ENCODE measurements at regions not wholly inside any gene's neighbourhood (a gene's known extent, or its start where the extent isn't known, plus 50 kb on each side); places are given as distances from the start of the nearest gene placed in this dataset.

- DNase-seq (ENCODE audit: low spot score) = no peak
Measured at GRCh38 chr6:41471064-41471895, 74.9 kb upstream of the FOXP4 start.

GRCh38 chr6:41474213-41474933 is 71.8 kb upstream of the FOXP4 start:
- DNase-seq (ENCODE audit: low spot score) = no peak

GRCh38 chr6:41475164-41475563 is 71.0 kb upstream of the FOXP4 start:
- no peak for DNase-seq (ENCODE audit: low spot score)

GRCh38 chr6:41475737-41476357 is 70.3 kb upstream of the FOXP4 start:
- no peak for DNase-seq (ENCODE audit: low spot score)

GRCh38 chr6:41476401-41476800 is 69.8 kb upstream of the FOXP4 start:
- no peak for DNase-seq (ENCODE audit: low spot score)

DNA sequence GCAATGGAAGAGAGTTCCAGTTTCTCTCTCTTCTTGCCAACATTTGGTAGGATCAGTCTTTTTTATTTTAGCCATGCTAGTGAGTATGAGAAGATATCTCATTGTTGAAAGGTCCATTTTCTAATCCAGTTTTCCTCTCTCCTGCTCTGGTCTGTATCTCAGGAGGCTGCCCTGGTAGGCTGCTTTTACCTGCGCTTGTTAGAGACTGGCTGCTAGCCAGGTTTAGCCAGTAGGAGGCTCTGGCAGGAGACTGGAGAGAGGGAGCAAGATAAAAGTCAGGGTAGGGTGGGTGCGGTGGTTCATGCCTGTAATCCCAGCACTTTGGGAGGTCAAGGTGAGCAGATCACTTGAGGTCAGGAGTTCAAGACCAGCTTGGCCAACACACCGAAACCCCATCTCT is 68.6 kb upstream of the FOXP4 start:
- DNase-seq (ENCODE audit: low spot score) = no peak

DNA sequence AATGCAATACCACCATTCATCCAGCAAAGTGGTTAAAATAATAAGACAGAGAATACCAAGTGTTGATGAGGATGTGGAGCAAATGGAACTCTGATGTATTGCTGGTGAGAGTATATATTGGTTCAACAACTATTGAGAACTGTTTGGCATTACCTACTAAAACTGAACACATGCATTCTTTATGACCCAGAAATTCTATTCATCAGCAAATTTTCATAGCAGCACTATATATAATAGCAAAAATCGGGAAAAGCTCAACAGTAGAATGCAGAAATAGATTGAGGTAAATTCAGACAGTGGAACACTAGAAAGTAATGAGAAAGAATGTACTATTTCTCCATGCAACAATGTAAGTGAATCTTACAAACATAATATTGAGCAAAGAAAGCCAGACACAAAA is 62.2 kb upstream of the FOXP4 start:
- DNase-seq (ENCODE audit: low spot score) = no peak

- DNase-seq (ENCODE audit: low spot score) = no peak
Measured at GRCh38 chr6:41487860-41488432, 58.2 kb upstream of the FOXP4 start.

- DNase-seq (ENCODE audit: low spot score) = no peak
Measured at GRCh38 chr6:41488433-41489119, 57.6 kb upstream of the FOXP4 start.

DNA sequence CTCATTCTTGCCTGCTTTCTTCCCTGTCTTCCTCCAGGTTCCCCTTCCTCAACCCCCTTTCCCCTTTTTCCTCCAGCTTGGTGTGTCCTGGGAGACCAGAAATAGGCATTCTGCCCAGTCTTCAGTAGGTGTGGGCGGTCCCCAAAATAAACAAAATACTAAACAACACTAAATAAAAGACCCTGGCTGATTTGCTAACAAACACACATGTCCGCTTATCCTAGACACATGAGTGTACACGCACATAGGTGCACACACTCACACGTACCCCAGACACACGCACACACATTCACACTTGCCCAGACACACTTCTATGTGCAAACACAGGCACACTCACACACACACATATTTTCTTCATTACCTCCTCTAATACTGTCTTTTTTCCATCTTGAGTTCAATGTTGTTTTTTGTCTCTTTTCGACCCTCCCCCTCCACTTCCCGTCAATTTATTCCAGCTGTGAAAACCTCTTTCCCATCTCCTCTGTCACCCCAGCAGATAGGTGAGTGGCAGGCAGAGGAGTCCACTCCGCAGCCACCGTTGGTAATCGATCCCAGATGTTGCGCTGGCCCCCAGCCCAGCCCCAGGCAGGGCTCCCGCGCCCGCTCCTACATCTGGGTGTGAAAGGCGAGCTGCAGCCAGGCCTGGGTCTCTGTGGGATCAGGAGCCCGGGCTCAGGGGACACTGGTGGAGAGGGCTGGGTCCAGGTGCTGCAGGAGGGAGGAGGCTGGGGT is 56.9 kb upstream of the FOXP4 start:
- no peak for DNase-seq (ENCODE audit: low spot score)

DNA sequence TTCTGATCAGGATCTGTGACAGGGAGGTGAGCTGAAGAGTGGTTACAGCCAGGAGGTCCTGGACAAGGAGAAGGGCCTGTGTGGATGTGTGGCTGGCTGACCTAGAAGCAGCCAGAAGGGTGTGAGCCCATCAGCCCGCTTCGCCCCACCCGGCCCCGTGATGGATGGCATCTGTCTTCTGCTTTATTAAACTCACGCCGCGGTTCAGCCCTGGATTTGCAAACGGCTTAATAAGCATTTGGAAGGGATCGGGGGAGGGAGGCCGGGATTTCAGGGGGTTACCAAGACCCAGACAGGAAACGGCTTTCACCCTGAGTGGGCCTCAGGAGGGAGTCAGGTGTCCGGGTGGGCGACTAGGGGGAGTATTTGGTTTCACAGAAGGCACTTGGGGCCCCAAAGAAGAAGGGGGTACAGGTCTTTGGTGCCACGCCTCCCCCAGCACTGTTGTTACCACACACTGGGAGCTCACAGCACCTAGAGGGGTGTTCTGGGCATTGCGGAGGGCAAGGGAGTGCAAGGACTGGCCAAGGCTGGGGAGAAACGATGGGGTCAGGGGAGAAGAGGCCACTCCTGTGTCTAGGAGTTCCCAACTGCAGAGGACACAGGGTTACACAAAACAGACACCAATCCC is 53.8 kb upstream of the FOXP4 start:
- DNase-seq (ENCODE audit: low spot score) = no peak

GRCh38 chr6:41494212-41495110 is 51.7 kb upstream of the FOXP4 start:
- no peak for DNase-seq (ENCODE audit: low spot score)
